HG03354 (cell line): ENCODE measurements at regions not wholly inside any gene's neighbourhood (a gene's known extent, or its start where the extent isn't known, plus 50 kb on each side); places are given as distances from the start of the nearest gene placed in this dataset.
"Not testable (repeated sequence)": the region's sequence is repeated elsewhere in the genome, so short reads cannot be mapped to it uniquely, and the experiment has no call there.

Source experiments
- ATAC-seq: cut with Tn5 transposase; IDR thresholded peaks from one replicate; pipeline ENCODE4 v1.9.1; 2021; ENCODE audit warnings: mild to moderate bottlenecking; ENCODE audit not compliant: unreplicated experiment, poor library complexity, severe bottlenecking

GRCh38 chr4:49219489-49220225, 233.6 kb downstream of the CWH43 start:
- not testable (repeated sequence) for ATAC-seq

GRCh38 chr4:49221209-49221608, 235.1 kb downstream of the CWH43 start:
- ATAC-seq: no peak

- not testable (repeated sequence) for ATAC-seq
These were observed 236.7 kb downstream of the CWH43 start for GRCh38 chr4:49222810-49223209.

DNA sequence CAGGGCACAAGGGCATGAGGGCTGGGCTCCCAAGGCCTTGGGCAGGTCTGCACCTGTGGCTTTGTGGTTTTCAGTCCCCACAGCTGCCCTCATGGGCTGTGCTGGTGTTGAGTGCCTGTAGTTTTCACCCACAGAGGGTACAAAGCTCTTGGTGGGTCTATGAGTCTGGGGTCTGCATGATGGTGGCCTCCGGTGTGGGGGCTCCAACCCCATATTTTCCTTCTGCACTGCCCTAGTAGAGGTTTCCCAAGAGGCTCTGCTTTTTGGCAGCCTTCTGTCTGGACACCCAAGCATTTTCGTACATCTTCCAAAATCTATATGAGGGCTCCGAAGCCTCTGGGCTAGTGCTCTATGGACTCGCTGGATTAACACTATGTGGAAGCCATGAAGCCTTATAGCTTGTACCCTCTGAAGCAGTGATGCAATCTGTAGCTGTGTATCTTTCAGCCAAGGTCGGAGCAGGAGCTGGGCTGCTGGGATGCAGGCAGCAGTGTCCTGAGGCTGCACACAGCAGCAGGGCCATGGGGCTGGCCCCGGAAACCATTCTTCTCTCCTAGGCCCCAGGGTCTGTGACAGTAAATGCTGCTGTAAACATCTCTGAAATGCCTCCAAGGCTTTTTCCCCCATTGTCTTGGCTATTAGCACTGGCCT, 240.3 kb downstream of the CWH43 start:
- not testable (repeated sequence) for ATAC-seq

DNA sequence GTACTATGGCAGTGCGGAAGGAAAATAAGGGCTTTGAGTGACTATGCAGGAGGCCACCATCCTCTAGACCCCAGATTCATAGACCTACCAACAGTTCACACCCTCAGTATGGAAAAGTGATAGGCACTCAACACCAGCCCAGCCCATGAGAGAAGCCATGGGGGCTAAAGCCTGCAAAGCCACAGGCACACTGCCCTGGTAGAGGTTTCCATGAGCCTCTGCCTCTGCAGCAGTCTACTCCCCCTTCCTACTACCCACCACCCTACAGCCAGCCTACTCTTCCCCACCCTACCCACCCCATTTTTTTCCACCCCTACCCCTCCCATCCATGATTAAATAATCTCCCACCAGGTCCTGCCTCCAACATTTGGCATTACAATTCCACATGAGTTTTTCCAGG, 241.9 kb downstream of the CWH43 start:
- ATAC-seq: not testable (repeated sequence)

GRCh38 chr4:49229243-49229642, 243.2 kb downstream of the CWH43 start:
- not testable (repeated sequence) for ATAC-seq

DNA sequence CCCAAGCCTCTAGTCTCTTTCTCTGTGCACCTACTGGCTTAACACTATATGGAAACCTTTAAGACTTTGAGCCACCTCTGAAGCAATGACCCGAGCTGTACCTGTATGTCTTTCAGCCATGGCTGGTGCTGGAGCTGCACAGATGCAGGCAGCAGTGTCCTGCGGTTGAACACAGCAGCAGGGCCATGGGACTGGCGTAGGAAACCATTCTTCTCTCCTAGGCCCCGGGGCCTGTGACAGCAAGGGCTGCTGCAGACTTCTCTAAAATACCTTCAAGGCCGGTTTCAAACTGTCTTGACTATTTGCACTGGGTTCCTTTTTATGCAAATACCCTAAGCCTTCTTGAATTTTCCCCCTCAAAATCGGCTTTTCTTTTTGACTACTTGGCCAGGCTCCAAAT, 243.6 kb downstream of the CWH43 start:
- not testable (repeated sequence) for ATAC-seq

- ATAC-seq: not testable (repeated sequence)
These were observed 247.3 kb downstream of the CWH43 start for GRCh38 chr4:49233346-49233745.

DNA sequence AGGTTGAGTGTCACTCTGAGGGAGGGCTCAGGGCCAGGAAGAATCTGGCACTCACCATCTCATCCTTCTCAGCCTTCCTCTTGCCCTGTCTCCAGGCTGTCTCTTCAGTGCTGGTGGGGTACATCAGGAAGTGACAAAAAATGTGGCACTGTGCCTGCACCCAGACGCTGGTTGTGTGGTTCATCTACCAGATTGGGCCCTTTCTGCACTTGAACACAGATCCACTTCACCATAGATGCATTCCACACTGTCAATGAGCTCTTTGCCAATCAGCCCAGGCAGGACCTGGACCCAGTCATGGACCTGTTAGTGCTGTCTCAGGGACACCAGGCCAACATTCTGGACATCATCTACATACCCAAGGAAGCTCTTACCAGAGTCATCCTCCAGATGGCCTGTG, 247.7 kb downstream of the CWH43 start:
- ATAC-seq: not testable (repeated sequence)

DNA sequence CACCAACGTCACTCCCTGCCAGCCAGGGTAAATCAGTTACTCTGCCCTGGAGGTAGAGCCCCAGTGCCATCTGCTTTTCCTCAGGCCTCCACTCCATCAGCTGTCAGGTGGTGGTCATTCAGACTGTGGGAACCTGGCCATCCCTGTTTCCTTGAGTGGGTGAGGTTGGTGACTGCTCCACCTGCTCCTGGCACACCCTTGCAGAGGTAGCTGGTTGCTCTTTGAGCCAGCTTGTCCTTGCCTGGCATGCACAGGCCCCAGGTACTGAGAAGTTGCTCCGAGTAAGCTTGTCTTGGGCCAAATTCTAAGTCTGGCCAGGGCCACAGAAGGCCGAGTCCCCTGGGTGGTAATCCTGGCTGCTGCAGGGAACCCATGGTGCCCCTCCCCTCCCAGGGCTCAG, 248.3 kb downstream of the CWH43 start:
- not testable (repeated sequence) for ATAC-seq

DNA sequence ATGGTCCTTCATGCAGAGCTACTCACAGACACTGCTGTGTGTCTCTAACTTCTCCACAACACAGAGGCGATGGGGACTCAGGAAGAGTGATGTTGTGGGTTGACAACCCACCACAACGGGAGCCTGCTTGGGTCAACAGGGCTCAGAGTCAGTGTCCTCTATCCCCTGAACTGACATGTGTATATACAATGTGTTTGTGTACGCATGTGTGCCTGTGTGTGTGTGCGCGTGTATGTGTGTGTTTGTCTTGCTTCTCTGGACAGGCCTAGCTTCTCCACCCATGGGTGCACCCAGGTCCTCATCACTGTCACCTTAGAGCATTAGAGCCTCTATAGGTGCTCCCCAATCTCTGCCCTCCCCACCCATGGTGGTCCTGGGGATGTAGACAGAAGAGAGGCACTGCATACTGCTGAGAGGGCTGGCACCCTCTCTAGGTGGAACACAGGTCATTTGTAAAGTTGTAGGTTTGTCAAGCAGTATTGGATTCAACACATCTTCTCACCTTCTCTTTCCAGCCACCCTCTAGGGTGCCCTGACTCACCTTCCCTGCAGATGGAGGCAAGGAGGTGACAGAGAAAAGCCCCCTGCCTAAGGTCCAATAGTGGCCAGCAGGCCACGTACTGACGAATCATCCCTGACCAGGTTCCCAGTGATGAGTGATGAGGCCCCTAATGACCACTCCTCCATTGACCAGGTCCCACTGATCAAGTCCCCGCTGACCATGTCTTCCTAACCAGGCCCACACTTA, 249.5 kb downstream of the CWH43 start:
- ATAC-seq: not testable (repeated sequence)

DNA sequence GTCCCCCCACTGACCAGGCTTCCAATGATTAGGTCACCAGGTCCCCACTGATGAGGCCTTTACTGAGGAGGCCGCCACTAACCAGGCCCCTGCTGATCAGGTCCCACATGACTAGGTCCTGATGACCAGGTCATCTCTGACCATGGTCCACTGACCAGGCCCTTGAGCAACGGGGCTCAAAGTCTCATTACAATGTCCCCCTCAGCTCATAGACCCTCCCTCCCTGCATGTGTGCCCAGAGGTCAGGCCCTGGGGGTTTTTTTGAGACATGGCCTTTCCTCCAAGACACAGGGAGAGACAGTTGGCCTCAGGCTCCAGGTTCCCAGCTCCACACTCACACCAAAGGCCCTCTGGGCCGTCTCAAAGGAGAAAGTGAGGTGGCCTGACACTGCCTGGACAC, 250.4 kb downstream of the CWH43 start:
- ATAC-seq: not testable (repeated sequence)

DNA sequence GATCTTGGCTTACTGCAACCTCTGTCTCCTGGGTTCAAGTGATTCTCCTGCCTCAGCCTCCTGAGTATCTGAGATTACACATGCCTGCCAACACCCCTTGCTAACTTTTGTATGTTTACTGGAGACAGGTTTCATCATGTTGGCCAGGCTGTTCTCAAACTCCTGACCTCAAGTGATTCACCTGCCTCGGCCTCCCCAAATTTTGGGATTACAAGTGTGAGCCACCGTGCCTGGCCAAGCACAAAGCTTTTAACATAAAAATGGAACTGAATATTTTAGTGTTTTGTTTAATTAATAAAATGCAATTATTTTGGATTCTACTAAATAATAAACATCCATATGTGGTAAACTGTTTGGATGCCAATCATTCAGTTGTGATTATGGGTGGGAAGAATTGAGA, 255.2 kb downstream of the CWH43 start:
- ATAC-seq: not testable (repeated sequence)

DNA sequence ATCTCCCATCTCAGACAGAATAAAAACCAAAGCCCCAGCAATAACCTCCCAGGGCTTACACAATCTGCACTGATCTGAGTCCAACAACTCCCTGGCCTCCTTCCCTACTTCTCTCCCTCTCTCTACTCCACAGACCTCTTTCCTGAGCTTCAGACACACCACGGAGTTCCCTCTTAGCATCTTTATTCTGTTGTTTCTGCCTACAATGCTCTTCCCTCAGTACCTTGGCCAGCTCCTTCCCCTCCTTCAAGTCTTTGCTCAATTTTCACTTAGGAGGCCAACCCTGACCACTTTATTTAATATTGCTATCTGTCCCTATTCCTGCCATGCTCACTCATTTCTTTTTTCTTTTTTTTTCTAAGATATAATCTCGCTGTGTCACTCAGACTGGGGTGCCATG, 276.7 kb downstream of the CWH43 start:
- ATAC-seq: not testable (repeated sequence)

GRCh38 chr4:49270435-49270834, 284.4 kb downstream of the CWH43 start:
- not testable (repeated sequence) for ATAC-seq

DNA sequence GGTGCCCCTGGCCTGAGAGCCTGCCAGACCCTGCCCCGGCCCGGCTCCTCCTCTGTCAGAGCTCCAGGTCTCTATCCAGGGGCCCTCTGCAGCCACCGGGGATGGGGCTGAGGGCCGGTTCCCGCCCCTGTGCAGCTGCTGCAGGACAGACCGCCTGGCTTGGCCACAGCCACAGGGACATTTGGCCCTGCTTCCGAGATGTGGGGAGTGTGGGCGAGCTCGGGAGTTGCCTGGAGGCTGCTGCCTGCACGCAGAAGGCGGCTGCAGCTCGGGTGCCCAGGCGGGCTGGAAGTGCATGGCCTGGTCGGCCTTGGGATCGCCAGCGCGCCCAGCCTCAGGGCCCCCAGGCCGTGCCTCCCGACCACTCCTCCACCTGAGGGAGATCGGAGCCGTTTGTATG, 284.8 kb downstream of the CWH43 start:
- ATAC-seq: not testable (repeated sequence)

GRCh38 chr4:49285905-49286304, 299.8 kb downstream of the CWH43 start:
- not testable (repeated sequence) for ATAC-seq

GRCh38 chr4:49286926-49287745, 301.1 kb downstream of the CWH43 start:
- not testable (repeated sequence) for ATAC-seq

- not testable (repeated sequence) for ATAC-seq
These were observed 301.8 kb downstream of the CWH43 start for GRCh38 chr4:49287893-49288292.

GRCh38 chr4:49288796-49289195, 302.7 kb downstream of the CWH43 start:
- ATAC-seq: not testable (repeated sequence)
